ENCODE measurements at regions not wholly inside any gene's neighbourhood (a gene's known extent, or its start where the extent isn't known, plus 50 kb on each side); places are given as distances from the start of the nearest gene placed in this dataset.

- Histone ChIP-seq H3K4me3 (no peak overlapping the region), H3K36me3 (no peaks in the 10 kb centered on the region), H3K4me1 (no peaks in the 10 kb centered on the region), H3K27ac (no peak overlapping the region), H3K9me3 (no peaks in the 10 kb centered on the region), H3K27me3 (no peaks in the 10 kb centered on the region)
- intact Hi-C loops (cut with DNase I) = no loop called here
- TF ChIP-seq EP300 (IDR thresholded peaks at IDR 0.05) = no peak
- no peak for TF ChIP-seq POLR2AphosphoS5 (IDR thresholded peaks at IDR 0.05)
- no peak for DNase-seq
- WGBS, 2 donors = 77 to 86% methylated on average over 2 of the region's 2 CpGs
These were observed 291.7 kb upstream of the UGT8 start for GRCh38 chr4:114306946-114307345.

GRCh38 chr4:114310296-114310925 is 288.2 kb upstream of the UGT8 start:
- no peak overlapping the region for H3K4me3 ChIP-seq
- no peaks in the 10 kb centered on the region for H3K36me3 ChIP-seq
- H3K4me1 ChIP-seq = no peaks in the 10 kb centered on the region
- H3K27me3 ChIP-seq = no peaks in the 10 kb centered on the region
- no peak overlapping the region for H3K27ac ChIP-seq
- no peak for DNase-seq
- no peak for TF ChIP-seq CTCF (IDR thresholded peaks at IDR 0.05)
- no peak for TF ChIP-seq POLR2AphosphoS5 (IDR thresholded peaks at IDR 0.05)
- TF ChIP-seq POLR2A (IDR thresholded peaks at IDR 0.05) = no peak
- no peak for TF ChIP-seq EP300 (IDR thresholded peaks at IDR 0.05)
- no peaks in the 10 kb centered on the region for H3K9me3 ChIP-seq
- intact Hi-C loops (cut with DNase I) = no loop called here

- WGBS, 2 donors = 83 to 94% methylated on average over 4 of the region's 4 CpGs
- Histone ChIP-seq H3K27me3 (no peaks in the 10 kb centered on the region), H3K4me1 (no peaks in the 10 kb centered on the region), H3K4me3 (no peak overlapping the region), H3K36me3 (no peaks in the 10 kb centered on the region), H3K9me3 (no peaks in the 10 kb centered on the region), H3K27ac (no peak overlapping the region)
- intact Hi-C loops (cut with DNase I) = no loop called here
- DNase-seq = no peak
- no peak for TF ChIP-seq POLR2AphosphoS5 (IDR thresholded peaks at IDR 0.05)
- no peak for TF ChIP-seq CTCF (IDR thresholded peaks at IDR 0.05)
- TF ChIP-seq EP300 (IDR thresholded peaks at IDR 0.05) = no peak
- TF ChIP-seq POLR2A (IDR thresholded peaks at IDR 0.05) = no peak
These were observed 286.8 kb upstream of the UGT8 start for GRCh38 chr4:114311787-114312186.

GRCh38 chr4:114312338-114312737 is 286.3 kb upstream of the UGT8 start:
- Histone ChIP-seq H3K27ac (no peak overlapping the region), H3K9me3 (no peaks in the 10 kb centered on the region), H3K27me3 (no peaks in the 10 kb centered on the region), H3K4me3 (no peak overlapping the region), H3K36me3 (no peaks in the 10 kb centered on the region), H3K4me1 (no peaks in the 10 kb centered on the region)
- intact Hi-C loops (cut with DNase I) = no loop called here
- DNase-seq = no peak
- TF ChIP-seq CTCF (IDR thresholded peaks at IDR 0.05) (no peak), POLR2A (IDR thresholded peaks at IDR 0.05) (no peak), POLR2AphosphoS5 (IDR thresholded peaks at IDR 0.05) (no peak), EP300 (IDR thresholded peaks at IDR 0.05) (no peak)
- 16 to 59% methylated on average over 3 of the region's 3 CpGs for WGBS, 2 donors

- Histone ChIP-seq H3K4me1 (peaks cover 0 to 29% (median 15%) of the 10 kb centered on the region in 4 donors), H3K9me3 (no peaks in the 10 kb centered on the region)
- intact Hi-C loops (cut with DNase I) = no loop called here
These were observed 281.8 kb upstream of the UGT8 start for GRCh38 chr4:114316789-114317188.

GRCh38 chr4:114317564-114317963 is 281.0 kb upstream of the UGT8 start:
- H3K4me1 ChIP-seq = peaks cover 0 to 33% (median 15%) of the 10 kb centered on the region in 4 donors
- peak overlapping the region in 3 of 4 donors; percentile 58 to 61 (median 59) for H3K27ac ChIP-seq
- intact Hi-C loops (cut with DNase I) = no loop called here
- H3K9me3 ChIP-seq = no peaks in the 10 kb centered on the region
- no peak overlapping the region for H3K4me3 ChIP-seq
- H3K36me3 ChIP-seq = no peaks in the 10 kb centered on the region
- TF ChIP-seq POLR2A (IDR thresholded peaks at IDR 0.05) = no peak
- TF ChIP-seq POLR2AphosphoS5 (IDR thresholded peaks at IDR 0.05) = no peak
- TF ChIP-seq EP300 (IDR thresholded peaks at IDR 0.05) = no peak
- TF ChIP-seq CTCF (IDR thresholded peaks at IDR 0.05) = no peak
- WGBS, 2 donors = 76 to 81% methylated on average over 2 of the region's 2 CpGs
- DNase-seq = no peak
- no peaks in the 10 kb centered on the region for H3K27me3 ChIP-seq

More at GRCh38 chr4:114316789-114317188, 281.8 kb upstream of the UGT8 start:
- Histone ChIP-seq H3K27me3 (no peaks in the 10 kb centered on the region), H3K36me3 (no peaks in the 10 kb centered on the region), H3K4me3 (no peak overlapping the region), H3K27ac (no peak overlapping the region)
- TF ChIP-seq POLR2AphosphoS5 (IDR thresholded peaks at IDR 0.05) (no peak), POLR2A (IDR thresholded peaks at IDR 0.05) (no peak), EP300 (IDR thresholded peaks at IDR 0.05) (no peak)
- DNase-seq = no peak

Measured in sigmoid colon (tissue), 6 donors.